IMR-90 (cell line): ENCODE measurements at regions not wholly inside any gene's neighbourhood (a gene's known extent, or its start where the extent isn't known, plus 50 kb on each side); places are given as distances from the start of the nearest gene placed in this dataset.

Experiments
- CHD1 ChIP-seq: IDR thresholded peaks from 2 replicates; pipeline ENCODE4 v1.6.1; 2012; ENCODE audit warnings: low read depth, low read length, improper control_type of control experiment
- CTCF ChIP-seq: conservative IDR thresholded peaks from 2 replicates; pipeline ENCODE4 v1.5.1; 2012; ENCODE audit warnings: mild to moderate bottlenecking, low read depth, low read length, improper control_type of control experiment
- ELK1 ChIP-seq: fragments of 150-350 bp; IDR thresholded peaks from 2 replicates; pipeline ENCODE4 v1.6.1; 2016; ENCODE audit warnings: low read depth, mild to moderate bottlenecking, low read length, moderate library complexity, borderline replicate concordance
- MXI1 ChIP-seq: IDR thresholded peaks from 2 replicates; pipeline ENCODE4 v1.6.1; 2012; ENCODE audit warnings: low read depth, mild to moderate bottlenecking, low read length, moderate library complexity, borderline replicate concordance
- SMC3 ChIP-seq: fragments of 150-350 bp; IDR thresholded peaks from 2 replicates; pipeline ENCODE4 v1.6.1; 2016; ENCODE audit warnings: low read depth, mild to moderate bottlenecking, antibody characterized with exemption, low read length, moderate library complexity

- TF ChIP-seq MXI1 (no peak), ELK1 (no peak), CTCF (no peak), CHD1 (no peak), SMC3 (no peak)
Measured at GRCh38 chr20:12306107-12306506, 388.4 kb downstream of the BTBD3 start.
